NCI-H526 (cell line): ENCODE measurements at regions not wholly inside any gene's neighbourhood (a gene's known extent, or its start where the extent isn't known, plus 50 kb on each side); places are given as distances from the start of the nearest gene placed in this dataset.

Experiments
- DNase-seq, 2 experiments: peaks; one replicate each; lab custom pipeline; 2025; lab: John Stamatoyannopoulos, UW

DNA sequence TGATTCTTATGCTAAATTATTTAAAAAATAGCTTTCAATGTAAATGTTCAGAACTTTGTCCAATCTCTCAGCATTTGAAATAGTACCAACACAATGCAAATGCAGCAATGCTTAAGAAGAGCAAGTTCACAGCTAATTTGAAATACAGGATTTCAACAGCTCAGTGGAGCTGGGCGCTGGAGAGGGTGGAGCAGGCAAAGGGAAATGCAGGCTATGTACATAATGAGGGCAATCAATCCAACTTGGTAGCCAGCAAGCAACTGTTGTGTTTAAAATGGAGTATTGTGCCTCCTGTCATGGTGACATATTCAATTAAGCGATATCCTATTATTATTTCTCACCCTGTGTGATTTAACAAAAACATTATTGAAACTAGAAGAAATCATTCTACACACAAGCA is 568.8 kb downstream of the PSAT1 start:
- DNase-seq: no peak

DNA sequence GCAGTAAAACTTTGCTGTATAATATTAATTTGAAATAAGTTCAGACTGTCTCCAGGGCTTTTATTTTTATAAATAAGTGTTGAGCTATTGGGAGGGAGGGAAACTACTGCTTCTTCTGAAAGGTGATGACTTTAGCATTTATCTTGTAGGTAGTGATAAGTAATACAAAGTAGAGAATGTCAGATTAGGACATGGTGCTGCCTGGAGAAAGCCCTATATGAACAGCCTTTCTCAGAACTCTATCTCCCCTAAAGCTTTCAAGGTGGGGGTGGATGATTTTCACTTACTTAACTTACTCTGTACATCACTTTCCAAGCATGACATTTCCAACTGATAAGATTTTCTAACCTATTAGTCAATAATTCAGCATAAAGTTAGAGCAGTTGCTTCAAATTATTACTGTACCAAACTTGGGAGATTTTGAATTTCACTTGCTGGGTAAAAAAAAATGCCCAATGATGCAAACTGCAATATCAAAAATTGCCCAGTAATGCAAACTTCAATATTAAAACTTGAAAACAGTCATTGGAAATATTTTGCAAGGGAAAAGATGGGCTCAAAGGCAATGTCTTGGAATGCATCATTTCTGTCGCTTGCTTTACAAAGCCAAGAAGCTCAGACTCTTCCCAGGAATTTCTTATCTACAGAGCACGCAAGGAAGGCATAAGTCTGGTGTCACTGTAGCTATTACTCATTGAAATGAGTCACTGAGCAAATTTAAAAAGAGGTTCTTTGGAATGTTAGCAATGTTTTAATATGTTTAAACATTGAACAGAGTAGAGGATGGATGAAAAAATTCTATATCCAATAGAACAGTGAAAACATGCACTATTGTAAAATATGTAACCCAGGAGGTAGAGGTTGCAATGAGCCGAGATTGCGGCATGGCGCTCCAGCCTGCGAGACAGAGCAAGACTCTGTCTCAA is 569.5 kb downstream of the PSAT1 start:
- no peak for DNase-seq

DNA sequence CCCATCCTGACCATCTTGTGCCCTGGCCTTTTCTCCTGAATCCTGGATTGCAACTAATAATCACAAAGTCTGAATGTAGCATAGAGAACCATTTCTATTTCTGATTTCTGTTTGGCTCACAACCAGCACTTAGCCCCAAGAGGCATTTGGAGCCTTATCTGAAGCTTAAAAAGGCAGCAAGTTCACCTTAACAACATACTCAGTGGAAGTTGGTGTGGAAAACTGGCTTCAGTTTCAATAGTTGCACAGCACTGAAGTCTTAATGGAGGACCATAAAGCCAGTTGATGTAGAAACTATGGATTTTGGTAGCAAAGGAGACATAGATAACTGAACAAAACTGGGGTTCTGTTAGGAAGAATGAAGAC is 574.1 kb downstream of the PSAT1 start:
- no peak for DNase-seq

DNA sequence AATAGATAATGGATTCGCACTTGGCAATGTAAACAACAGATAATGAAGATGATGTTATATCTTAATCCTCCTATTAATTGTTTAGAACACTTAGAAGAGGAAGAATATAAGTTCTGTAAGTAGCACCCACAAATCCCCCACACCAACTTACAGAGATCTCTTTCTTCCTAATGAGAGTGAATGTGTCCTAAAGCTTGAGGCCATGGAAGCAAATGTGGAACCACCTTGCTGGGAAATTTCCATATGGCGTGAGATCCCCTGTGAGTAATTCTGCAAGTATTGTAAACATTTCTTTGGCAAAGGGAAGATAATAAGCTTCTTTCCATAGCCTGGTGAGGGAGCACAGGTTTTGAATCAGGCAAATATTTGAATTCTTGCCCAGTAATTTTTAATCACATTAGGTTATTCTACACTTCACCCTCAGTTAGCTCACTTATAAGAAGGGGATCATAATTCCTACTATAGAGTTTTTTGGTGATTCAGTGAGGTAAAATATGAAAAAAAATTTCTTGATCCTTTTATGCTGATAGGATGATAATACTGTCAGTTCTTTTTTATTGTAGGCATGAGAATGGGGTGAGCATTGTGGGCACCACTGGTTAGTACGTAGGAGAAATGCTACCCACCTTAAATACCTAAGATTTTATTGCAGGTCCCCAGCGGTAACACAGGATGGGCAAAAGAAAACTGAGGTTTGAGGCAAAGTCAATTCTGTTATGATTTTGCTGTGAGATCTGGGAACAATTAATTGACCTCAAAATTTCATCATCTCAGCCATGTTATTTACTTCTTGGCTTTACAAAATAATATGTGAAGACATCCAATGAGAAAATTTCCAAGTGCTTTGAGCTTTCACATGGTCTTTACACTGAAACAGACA is 574.8 kb downstream of the PSAT1 start:
- DNase-seq: peak in 1 of 2 experiments; percentile 7

DNA sequence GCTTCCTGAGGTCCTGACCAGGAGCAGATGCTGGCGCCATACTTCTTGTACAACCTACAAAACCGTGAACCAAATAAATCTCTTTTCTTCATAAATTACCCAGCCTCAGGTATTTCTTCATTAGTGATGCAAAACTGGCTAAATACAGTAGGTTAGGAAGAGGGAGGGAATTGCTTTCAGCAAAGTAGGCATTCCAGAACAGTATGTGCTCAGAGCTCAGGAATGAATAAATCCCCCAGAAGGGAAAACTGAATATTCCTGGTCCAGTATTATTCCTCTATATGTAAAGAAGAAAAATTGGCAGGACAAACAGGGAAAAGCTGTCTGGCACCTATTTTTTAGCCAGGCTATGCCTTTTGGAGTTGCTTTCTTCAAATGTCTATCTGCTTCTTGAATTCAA is 577.1 kb downstream of the PSAT1 start:
- DNase-seq: no peak

DNA sequence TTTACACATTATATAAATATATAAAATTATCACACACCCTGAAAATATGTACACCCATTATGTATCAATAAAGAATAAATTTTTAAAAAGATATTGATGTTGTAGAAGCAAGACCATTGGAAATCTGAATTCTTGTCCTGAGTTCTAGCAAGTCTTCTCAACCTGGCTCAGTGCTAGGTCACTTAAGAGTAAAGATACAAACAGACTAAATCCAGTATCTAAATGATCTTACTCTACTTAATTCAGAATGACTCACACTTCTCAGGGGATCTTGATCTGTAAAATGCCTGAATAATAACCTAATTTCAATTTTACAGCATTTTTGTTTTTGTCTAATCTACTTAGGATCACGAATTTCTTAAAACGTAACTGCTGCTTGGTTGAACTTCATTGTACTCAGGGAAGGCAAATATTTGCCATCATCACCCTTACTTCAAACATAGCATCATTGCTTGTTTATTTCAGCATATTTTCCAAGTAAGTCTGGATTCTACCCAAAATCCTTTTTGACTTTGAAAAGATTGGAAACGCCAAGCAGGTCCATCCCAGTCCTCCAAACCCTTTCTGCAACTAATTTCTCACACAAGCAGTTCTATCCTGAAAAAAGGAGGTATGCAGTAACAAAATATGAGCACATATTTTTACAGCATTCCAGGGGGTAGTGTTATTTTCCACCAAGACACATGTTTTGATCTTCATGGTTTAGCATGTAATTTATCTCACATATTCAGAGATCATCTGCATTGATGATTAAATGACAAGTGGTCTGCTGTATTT is 582.6 kb downstream of the PSAT1 start:
- no peak for DNase-seq

DNA sequence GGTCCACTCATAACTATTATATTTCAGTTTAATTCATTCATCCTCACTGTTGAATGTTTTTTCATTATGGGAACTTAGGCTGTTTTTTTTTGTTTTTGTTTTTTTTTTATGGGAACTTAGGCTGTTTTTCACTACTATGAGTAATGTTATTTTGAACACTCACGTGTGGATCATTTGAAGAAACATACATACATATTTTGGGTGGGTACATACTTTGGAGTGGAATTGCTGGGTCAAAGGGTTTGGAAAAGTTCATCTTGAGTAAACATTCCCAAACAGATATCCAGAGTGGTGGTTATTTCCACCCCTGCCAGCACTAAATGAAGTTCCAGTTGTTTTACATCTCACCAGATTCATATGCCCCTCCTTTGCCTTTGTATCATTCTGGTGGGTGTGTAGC is 584.4 kb downstream of the PSAT1 start:
- no peak for DNase-seq

DNA sequence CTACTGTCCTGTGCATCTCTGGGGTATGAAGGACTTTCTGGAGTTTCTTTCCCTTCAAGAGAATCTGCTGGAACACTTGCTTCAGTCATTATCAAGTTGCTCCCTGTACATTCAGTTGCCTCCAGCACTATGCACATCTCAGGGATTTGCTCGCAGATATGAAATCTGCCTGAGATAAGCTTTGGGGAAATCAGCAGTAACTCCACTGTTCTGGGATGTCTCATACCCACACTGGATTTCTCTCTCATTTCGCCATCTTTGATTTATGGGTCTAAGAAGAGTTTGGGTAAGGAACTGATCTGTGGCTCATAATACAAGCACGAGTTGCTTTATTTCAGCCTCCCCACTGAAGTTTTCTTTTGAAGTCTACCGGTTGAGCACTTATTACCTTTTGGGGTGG is 585.6 kb downstream of the PSAT1 start:
- no peak for DNase-seq

DNA sequence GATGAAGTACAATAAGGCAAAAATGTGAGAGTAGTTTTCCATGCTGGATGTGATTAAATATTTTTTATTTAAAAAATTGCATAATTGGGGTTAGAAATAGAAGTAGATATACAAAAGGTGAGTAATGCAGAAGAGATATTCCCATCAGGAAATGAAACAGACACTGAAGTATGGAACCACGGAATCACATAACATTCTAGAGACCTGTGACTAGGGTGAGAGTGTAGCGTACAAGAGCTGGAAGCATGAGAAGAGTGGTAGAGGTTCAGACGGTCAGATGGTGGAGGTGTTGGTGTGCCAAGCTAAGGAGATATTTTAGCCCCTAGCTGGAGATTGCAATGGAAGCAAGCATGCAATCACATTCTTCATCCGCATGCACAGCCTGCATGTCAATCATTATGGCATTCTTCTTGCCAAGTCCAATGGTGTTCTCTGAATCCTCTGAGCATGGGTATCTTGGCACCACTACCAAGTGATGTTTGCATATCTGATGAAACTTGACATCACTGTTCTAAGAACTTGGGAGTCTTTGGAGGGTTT is 587.8 kb downstream of the PSAT1 start:
- DNase-seq: no peak

DNA sequence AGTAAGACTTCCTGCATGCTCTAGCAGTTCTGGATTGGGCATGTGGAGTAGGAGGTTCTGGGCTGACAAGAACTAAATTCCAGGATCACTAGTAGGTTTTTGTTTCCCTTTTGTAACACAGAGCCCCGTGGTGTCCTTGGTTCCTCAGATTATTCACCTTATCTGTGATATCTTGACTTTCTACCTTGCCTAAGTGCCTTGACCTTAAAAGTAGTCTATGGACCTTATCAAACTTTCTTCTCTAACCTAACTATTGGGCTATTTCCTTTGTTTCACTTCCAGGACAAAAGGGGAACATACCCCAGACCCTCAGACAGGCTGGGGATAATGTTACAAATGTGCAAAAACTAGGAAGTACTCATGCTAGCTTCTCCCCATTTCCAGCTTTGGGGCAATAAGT is 595.3 kb downstream of the PSAT1 start:
- no peak for DNase-seq

DNA sequence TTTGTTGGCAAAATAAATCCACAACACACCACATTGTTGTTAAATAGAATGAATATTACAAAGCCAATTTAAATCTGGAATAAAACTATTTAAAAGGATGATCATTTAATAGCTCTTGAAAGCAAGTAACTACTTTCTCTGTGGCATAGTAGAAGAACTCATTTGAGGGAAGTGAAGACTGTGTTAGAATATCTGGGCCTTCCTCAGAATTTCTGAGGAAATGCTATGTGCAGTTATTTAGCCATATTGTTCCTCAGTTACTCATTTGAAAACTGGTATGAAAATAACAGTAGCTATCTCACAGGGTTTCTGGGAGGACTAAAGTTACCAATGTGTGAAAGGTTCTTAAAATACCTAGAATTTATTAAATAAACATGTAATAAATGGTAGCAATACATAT is 595.8 kb downstream of the PSAT1 start:
- DNase-seq: no peak

DNA sequence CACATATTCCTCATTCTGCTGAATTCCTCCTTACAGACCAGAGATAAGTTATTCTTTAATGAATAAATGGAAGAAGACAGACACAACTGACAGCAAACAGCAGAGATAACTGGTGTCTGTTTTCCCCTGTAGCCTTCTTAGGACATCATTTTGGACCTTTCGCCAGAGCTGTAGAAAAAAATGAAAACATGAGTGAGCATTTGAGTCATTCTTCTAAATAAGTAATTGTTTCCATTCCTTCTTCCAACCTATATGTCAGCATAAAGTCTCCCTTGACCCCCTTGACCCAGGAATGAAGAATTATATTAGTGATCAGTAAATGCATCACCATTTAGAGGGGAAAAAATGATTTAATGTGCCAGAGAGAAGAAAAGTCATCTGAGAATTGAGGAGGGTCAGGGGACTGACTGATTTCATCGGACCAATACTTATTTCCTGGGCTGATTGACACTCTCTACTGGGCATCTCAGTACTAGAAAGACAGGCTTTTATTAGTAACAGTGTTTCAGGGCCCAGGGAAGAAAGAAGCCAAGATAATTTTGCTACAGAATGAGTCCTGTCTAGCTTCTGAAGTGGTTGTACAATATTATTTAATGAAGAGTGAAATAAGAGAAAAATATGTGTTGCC is 597.0 kb downstream of the PSAT1 start:
- no peak for DNase-seq

DNA sequence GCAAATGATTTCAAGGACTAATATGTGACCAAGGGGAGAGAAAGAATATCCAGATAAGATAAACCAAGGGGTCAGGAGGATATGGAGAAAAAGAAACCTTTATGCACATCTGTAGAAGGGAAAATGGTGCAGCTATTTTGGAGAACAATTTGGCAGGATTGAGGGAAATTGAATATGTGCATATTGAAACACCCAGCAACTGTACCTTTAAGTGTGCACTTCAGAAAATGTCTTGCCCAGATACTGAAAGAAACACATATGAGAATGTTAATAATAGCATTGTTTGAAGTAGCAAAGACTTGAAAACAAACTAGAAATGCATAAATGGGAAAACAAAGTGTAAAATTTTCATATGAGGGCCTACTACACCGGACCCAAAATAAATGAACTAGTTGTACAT is 599.6 kb downstream of the PSAT1 start:
- no peak for DNase-seq

DNA sequence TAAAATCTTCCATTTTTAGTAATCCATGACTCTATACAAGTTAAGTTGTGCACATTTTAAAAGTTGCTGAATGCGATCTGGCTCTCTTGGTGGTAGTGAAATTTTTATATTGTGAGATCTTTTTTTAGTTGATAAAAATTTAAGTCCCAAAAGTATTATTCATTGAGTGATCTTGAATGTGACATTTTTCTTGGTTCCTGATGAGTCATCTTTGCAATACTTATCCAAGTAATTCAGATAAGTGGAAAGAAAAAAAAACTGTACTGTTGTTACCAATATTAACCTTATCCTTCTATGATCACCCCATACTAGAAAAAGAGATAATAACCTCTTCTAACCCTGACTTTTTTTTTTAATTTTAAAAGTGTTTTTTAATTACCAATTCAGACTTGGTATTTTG is 601.3 kb downstream of the PSAT1 start:
- no peak for DNase-seq

DNA sequence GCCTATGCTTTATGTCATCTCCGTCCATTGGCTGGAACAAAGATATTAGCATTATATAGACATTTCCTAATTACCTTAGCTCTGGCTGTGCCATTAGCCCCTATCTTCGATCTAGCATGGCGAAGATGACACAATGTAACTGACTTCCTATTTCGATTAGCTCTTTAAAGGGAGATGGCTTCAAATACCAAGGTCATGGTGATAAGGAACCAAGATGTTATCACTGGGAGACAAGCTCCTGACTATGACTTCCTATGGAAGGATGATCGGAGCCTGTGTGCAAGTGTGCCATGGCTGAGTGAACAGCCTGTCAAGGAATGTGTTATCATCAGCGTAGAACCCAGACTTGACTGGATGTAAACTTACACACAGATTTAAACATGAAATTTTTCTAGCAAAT is 602.1 kb downstream of the PSAT1 start:
- DNase-seq: no peak

DNA sequence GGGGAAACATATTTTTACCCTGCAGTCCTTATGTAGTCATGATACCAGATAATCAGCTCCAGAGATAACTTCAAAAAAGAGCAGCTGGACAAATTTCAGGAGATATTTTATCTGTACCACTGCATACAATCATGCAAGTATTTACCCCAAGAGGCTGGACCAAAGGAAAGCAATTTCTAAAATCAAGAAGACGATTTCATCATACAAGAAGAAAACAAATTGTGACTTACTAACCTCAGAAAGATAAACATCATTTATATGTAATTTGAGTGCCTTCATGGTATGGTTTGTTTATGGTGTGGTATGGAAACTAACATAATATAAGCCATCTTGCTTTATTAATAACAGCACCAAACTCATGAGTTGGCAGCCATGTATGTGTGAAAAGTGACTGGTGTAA is 603.6 kb downstream of the PSAT1 start:
- no peak for DNase-seq

DNA sequence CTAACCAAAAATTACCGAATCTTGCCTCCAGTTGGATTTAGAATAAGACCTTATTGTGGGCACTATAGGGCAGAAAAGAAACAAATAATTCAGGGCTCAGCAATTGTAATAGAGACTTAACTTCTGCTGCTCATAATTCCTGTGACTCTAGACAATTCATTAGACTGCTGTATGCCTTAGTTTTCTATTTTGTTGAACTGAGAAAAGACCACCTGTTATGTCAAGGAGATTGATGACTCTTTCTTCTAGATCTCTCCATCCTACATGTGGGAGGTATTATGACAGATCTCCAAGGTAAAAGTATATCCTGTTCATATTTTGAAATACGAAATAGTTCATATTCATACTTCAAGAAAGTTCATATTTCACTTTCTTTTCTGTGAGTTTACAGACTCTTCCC is 605.1 kb downstream of the PSAT1 start:
- no peak for DNase-seq

DNA sequence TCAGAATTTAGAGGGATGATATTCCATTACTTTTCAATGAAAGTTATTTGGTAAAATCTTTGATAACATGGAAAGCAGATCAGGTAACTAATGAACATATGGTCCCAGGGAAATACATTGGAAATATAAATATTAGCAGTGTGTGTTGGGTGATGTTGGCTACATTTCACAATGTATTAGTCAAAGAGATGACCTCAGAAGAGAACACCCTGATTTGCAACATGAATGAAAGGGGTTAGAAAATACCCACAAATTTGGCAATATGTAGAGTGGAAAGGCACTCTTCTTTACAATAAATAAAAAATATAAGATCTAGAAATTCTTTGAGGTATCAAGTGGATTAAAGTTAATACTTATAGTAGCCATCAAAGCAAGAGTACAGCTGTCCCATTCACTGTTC is 606.7 kb downstream of the PSAT1 start:
- DNase-seq: no peak

DNA sequence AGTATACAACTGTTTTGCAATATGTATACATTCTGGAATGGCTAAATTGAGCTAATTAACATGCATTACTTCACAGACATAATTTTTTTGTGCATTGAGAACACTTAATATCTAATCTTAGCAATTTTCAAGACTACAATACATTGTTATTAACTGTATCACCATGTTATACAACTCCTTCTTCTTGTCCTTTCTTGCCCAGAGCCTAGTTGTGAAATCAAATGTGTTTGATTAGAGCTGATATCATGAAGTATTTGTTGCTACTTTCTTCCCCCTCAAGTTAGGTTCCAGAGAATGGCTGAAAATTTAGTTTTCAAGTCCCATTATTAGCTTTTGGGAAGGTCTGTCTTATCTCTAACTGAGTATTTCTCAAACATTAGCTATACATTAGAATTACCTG is 607.8 kb downstream of the PSAT1 start:
- DNase-seq: no peak

DNA sequence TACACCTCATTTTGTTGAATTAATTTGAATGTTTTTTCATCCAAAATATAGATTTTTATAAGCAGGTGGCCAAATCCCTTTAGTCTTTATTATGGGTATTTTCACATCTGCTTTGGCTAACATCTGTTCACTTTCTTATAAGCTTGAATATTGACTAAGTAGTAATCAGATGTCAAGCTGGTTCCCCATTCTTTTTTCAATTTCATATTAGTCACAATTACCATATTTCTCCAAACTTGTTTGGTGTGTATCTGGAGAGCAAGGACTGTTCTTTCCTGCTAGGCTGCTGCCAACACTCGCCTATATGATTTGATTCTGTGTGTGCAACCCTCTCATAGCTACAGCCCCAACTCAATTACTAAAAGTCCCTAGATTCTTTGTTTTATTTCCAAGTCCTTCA is 608.5 kb downstream of the PSAT1 start:
- DNase-seq: no peak

DNA sequence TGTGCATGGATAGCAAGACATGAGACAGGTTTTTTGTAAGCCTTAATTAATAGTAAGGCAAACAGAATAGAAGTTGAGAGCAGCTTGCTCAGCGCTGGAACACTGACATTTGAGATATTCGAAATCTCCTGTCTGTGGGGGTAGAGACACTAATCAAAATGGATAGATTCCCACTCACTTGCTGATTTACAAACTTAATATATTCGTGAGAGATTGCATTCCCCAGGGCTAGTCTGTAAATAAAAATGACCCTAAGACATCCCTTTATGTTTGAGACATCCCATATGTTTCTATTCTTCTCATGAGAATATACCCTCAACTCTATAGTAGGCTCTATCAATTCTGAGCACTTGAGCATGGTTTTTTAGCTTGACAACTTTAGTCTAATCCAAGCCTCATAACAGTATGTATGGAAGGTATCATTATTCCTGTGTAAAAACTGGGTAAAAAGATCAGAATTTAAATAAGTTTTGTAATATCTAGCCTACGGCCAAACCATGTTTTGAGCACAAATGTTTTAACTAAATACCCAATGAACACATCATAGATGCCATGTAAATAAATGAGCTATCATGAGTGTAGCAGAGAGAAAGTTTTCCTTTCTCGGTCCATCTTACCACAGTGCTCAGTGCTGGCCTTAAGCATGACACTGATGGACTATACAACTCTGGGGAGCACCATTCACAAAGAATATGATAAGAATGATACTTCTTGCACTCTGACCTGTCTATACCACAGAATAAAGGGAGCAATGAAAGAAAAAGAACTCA is 609.2 kb downstream of the PSAT1 start:
- no peak for DNase-seq
